ENCODE measurements at regions not wholly inside any gene's neighbourhood (a gene's known extent, or its start where the extent isn't known, plus 50 kb on each side); places are given as distances from the start of the nearest gene placed in this dataset.

- no peak overlapping the region for H3K4me3 ChIP-seq (ENCODE audit: low read length)
- no peak for DNase-seq (ENCODE audit: low read depth, low spot score)
These were observed 311.6 kb downstream of the PDGFC start for GRCh38 chr4:156659983-156660382.

GRCh38 chr4:156659570-156659969, 312.0 kb downstream of the PDGFC start:
- no peak for DNase-seq (ENCODE audit: low read depth, low spot score)
- no peak overlapping the region for H3K4me3 ChIP-seq (ENCODE audit: low read length)

GRCh38 chr4:156656896-156657295, 314.7 kb downstream of the PDGFC start:
- no peak overlapping the region for H3K4me3 ChIP-seq (ENCODE audit: low read length)
- DNase-seq (ENCODE audit: low read depth, low spot score): no peak

GRCh38 chr4:156654410-156654809, 317.2 kb downstream of the PDGFC start:
- DNase-seq (ENCODE audit: low read depth, low spot score): no peak
- no peak overlapping the region for H3K4me3 ChIP-seq (ENCODE audit: low read length)

DNA sequence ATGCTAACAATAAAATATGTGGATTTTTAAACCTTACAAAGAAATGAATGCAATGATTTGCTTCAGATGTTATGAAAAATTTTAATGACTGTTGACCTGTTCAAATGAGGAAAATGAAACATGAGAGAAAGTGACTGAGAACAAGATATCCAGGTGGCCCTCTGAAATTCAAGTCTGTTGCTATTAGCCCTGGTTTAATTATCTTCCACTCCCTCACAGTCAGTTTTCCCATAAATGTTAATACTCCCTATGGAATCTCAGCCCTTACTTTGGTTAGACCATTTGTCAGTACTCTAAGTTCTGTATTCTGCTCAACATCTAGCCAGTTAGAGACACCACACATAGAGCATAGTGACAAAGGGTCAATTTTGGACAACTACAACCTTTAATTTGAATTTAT, 327.8 kb downstream of the PDGFC start:
- no peak for DNase-seq (ENCODE audit: low read depth, low spot score)
- H3K4me3 ChIP-seq (ENCODE audit: low read length): no peak overlapping the region

- DNase-seq (ENCODE audit: low read depth, low spot score): no peak
- H3K4me3 ChIP-seq (ENCODE audit: low read length): no peak overlapping the region
These were observed 329.4 kb downstream of the PDGFC start for GRCh38 chr4:156642161-156642560.

DNA sequence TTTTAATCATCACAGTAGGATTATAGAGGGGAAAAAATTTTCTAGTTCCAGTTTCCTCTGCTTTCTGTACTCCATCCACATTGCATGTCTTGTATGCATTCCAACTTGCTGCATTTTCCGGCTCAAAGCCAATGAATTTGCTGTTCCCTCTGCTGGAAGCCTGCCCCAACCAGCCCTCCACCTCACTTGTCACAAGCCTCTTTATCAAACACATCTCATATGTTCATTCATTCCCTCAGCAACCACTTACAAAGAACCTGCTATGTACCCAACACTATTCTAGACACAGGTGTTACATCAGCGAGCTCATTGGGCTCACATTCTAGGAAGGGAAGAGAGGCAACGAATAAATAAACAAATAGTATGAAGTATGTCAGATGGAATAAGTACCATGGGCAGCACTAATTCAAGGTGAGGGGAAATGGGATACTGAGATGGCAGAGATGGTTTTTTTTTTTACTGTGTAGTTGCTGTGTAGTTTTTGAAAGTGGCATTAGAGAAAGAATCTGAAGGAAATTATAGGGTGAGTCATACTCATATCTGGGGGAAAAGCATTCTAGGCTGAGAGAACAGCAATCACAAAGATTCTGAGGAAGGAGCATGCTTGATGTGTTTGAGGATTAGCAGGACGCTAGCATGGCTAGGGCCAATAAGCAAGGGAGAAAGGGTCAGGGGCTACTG, 332.5 kb downstream of the PDGFC start:
- no peak overlapping the region for H3K4me3 ChIP-seq (ENCODE audit: low read length)
- DNase-seq (ENCODE audit: low read depth, low spot score): no peak

DNA sequence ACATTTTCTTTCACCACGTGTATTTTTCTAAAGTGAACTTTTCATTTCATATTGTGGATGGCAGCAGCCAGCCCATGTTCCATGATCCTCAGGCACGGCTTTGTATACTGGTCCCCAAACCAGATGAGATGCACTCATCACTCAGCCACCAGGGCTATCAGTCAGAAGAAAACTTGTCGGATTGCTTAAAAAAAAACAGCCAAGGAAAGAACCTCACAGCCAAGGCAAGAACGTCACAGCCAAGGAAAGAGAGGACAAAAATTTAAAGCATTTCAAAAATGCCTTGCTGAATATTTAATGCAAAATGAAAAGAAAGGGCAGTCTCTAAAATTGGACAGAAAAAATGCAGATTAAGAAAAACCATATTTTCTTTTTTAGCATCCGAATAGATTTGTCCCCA, 333.3 kb downstream of the PDGFC start:
- DNase-seq (ENCODE audit: low read depth, low spot score): no peak
- H3K4me3 ChIP-seq (ENCODE audit: low read length): no peak overlapping the region

DNA sequence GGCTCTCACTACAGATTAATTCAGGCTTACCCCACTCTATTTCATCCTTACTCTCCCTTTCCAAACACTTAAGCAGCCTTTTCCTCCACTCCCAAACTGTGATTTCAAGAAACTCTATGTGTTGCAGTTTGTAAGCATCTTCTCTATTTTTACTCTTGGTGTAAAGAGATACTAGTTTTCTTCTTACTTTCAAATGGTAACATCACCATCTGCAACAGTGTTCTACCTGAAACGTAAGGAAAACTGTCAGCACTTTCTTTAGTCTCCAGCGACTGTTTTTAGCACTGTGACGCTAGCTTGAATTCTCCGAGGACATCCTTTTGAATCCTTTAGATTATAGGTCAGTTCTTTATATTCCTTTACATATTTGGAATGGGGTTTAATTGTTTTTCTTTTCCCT, 335.2 kb downstream of the PDGFC start:
- no peak for DNase-seq (ENCODE audit: low read depth, low spot score)
- no peak overlapping the region for H3K4me3 ChIP-seq (ENCODE audit: low read length)

DNA sequence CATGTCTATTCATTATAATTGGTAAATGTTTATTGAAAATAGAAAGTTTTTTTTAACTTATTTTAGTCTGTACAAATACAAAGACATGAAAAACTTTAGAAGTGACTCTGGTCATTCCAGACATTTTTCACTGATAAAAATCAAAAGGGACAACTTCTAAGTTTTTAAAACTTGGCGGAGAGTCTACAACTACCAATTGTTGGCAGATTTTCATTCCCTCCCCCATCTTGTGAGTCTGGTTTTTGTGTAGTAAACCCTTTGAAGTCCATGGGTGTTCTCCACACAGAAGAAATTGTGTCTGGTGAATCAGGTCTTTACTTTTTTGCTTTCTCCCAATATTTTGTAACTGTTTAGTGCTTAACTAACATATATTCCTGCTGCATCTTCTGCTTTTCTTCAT, 336.5 kb downstream of the PDGFC start:
- H3K4me3 ChIP-seq (ENCODE audit: low read length): no peak overlapping the region
- DNase-seq (ENCODE audit: low read depth, low spot score): no peak

- H3K4me3 ChIP-seq (ENCODE audit: low read length): no peak overlapping the region
- DNase-seq (ENCODE audit: low read depth, low spot score): no peak
These were observed 337.0 kb downstream of the PDGFC start for GRCh38 chr4:156634612-156635011.

- no peak overlapping the region for H3K4me3 ChIP-seq (ENCODE audit: low read length)
- no peak for DNase-seq (ENCODE audit: low read depth, low spot score)
These were observed 337.8 kb downstream of the PDGFC start for GRCh38 chr4:156633847-156634246.

DNA sequence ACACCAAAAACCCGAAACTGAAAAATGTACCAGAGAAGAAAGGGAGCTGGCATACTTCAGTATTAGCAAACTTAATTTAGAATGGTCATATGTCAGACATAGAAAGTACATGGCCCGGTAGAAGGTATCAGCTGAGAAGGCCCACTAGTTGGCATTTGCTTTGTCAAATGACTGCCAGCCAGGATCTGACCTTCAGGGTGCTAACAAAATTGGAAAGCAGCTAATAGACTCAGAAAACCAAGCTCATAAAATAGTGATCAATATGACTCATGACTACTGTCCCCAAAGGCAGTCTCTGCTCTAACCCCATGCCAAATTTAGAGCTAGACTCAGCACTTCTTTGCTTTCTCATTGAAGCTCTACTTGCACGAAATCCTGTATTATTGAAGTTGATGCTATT, 342.7 kb downstream of the PDGFC start:
- DNase-seq (ENCODE audit: low read depth, low spot score): no peak
- no peak overlapping the region for H3K4me3 ChIP-seq (ENCODE audit: low read length)

DNA sequence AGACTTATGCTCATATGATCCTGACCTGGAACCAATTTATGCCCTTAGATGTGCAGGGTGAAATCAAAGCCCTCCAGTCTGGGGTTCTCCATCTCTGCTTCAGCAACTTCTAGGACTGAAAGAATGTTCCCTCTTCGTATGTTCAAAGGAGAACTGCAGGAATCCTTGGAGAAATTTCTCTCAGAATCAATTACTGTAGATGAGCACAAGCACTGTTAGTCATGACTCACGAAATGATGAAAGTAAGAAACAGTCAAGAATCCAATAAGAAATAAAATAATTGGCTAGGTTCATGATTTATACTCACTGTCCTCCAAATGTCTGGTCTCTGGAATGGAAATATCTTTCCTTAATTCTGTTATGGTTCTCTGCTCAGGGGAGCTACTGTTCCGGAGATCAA, 348.2 kb downstream of the PDGFC start:
- DNase-seq (ENCODE audit: low read depth, low spot score): no peak
- no peak overlapping the region for H3K4me3 ChIP-seq (ENCODE audit: low read length)

DNA sequence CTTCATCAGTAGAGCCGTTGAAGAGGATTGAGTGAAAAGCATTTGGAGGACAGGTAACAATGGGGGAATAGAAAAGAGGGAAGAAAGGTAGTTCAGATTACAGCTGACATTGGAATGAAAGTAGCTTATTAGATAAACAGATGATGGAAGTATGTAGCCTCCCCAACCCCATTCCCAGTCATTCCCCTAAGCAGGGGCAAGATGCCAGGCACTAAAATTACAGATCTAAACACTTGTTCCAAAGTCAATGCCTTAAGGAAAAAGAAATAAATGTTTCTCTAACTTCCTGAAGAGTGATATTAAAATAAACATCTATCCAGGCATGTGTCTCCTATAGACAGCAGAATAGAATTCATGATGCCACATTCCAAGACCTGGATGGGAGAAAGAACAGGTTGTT, 350.8 kb downstream of the PDGFC start:
- no peak for DNase-seq (ENCODE audit: low read depth, low spot score)
- no peak overlapping the region for H3K4me3 ChIP-seq (ENCODE audit: low read length)

DNA sequence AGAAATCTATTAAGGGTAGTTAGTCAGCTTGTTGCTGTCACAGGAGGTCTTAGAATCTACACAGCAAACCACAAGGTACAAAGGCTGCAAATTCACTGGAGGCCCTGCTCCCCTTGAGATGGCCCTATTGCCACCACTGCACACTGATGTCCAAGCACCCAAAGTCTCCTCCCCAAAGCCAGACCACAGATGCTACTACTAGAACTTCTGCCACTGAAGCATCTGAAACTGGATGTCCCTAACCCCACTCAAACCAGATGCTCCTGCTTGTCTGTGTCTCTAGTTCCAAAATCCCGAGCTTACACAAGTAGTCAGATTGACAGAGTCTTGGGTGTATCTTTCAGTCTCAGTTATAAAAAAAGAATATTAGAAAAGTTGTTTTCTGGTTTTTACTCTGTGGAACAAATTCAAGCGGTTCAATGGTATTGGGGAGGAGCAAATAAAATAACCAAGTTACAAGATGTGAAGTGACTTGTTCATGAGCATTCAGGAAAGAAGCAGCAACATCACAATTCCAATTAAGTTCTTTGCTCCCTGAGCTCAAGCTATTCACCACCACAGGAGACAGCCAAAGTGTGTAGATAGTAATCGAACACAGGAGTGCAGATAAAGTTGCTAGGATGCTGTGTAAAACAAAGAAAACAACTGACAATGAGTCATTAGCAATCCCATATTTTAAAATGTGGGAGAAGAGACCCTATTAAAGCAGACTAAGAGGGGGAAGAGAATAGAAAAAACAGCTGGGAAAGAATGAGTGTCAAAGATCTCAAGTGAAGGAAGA, 352.3 kb downstream of the PDGFC start:
- DNase-seq (ENCODE audit: low read depth, low spot score): no peak
- no peak overlapping the region for H3K4me3 ChIP-seq (ENCODE audit: low read length)

- peak; percentile 6 for DNase-seq (ENCODE audit: low read depth, low spot score)
- no peak overlapping the region for H3K4me3 ChIP-seq (ENCODE audit: low read length)
These were observed 356.5 kb downstream of the PDGFC start for GRCh38 chr4:156615066-156615531.

DNA sequence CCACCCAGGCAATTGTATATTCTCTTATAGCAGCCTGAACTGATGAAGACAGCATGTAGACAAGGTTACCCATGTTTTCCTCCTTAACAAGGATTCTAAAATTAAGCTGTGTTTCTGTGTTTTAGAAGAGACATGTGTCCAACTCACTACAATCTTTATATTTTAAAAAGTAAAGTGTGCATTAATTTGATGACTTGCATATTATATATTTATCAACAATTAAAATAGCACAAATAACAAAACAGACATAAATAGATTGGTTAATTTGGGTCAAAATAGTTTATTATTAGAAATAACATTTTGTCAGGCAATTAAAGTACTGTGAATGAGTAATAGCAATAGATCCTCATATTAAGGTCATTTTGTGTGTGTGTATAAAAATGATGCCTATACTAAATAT, 357.1 kb downstream of the PDGFC start:
- no peak for DNase-seq (ENCODE audit: low read depth, low spot score)
- H3K4me3 ChIP-seq (ENCODE audit: low read length): no peak overlapping the region

DNA sequence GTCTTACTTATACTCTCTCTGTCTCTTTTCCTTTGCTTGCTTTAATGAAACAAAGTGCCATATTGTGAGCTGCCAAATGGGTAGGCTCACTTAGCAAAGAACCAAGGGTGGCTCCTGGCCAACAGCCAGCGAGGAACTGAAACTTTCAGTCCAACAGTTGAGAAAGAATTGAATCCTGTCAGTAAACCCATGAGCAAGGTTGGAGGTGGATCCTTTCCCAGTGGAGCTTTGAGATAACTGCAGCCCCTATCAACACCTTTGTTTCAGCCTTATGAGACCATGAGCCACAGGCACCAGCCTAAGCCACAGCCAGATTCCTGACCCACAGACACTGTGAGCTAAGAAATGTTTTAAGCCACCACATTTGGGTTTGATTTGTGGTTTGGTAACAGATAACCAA, 362.2 kb downstream of the PDGFC start:
- no peak for DNase-seq (ENCODE audit: low read depth, low spot score)
- no peak overlapping the region for H3K4me3 ChIP-seq (ENCODE audit: low read length)

GRCh38 chr4:156608651-156609050, 362.9 kb downstream of the PDGFC start:
- H3K4me3 ChIP-seq (ENCODE audit: low read length): no peak overlapping the region
- no peak for DNase-seq (ENCODE audit: low read depth, low spot score)

- H3K4me3 ChIP-seq (ENCODE audit: low read length): no peak overlapping the region
- no peak for DNase-seq (ENCODE audit: low read depth, low spot score)
These were observed 364.1 kb downstream of the PDGFC start for GRCh38 chr4:156607478-156607857.
